ENCODE measurements at regions not wholly inside any gene's neighbourhood (a gene's known extent, or its start where the extent isn't known, plus 50 kb on each side); places are given as distances from the start of the nearest gene placed in this dataset.
"Not testable (repeated sequence)": the region's sequence is repeated elsewhere in the genome, so short reads cannot be mapped to it uniquely, and the experiment has no call there.

DNA sequence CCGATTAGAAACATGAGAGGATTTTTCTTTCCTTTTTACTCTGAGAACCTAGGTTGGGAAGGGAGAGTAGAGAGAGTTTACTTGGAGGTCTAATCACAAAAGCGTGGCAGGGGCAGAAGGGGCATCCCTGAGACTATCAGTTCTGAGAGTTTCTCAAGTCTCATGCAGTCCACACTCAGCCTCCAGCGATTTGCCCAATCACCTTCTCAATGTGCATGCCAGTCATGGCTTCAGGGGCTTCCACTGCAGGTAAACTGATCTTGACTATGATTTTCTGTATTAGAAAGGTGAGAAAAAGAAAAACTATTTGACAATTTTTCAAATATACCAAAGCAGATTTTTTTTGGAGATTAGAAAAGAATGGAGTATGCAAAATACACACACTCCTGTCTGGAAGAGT lies 617.1 kb upstream of the ZFP42 start:
- no peak for TF ChIP-seq POLR2A (IDR thresholded peaks at IDR 0.05; ENCODE audit: low read depth, low read length)
- no peak for DNase-seq (ENCODE audit: insufficient read length, low spot score)
- FAIRE-seq = no peak

DNA sequence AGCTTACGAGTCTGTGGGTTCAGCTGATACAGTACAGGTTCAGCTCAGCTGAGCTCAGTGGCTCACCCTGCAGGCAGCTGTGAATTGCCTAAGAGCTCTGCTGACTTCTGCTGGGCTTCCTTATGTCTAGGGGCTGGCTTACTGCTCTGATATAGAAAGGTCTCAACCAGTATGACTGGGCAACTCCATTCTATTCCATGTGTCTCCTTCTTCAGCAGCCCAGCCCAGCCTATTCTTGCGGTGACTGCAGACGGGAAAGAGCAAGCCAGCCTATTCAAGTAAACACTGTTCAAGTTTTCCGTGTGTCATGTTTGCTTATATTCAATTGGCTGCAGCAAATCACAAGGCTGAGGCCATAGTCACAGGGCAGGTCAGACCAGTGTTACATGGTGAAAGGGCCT lies 615.4 kb upstream of the ZFP42 start:
- FAIRE-seq (no peak), DNase-seq (ENCODE audit: insufficient read length, low spot score) (no peak)
- no peak for TF ChIP-seq POLR2A (IDR thresholded peaks at IDR 0.05; ENCODE audit: low read depth, low read length)

DNA sequence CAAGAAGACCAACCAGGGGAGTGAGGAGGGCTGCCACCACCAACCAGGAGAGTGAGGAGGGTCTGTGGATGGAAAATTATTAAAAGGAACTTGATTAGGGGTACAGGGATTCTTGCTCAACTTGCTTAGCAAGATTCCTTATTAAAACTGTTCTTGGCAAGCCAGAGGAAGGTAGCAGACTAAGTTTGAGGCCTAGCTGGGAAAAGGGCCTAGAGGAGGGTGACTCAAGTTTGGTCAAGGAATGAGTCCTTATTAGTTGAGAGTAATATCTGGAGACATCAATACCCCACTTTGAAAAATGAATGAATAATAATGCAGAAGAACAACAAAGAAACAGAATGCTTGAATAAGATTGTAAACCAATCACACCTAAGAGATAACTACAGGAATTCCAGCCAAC lies 612.4 kb upstream of the ZFP42 start:
- FAIRE-seq = no peak
- TF ChIP-seq POLR2A (IDR thresholded peaks at IDR 0.05; ENCODE audit: low read depth, low read length) = no peak

DNA sequence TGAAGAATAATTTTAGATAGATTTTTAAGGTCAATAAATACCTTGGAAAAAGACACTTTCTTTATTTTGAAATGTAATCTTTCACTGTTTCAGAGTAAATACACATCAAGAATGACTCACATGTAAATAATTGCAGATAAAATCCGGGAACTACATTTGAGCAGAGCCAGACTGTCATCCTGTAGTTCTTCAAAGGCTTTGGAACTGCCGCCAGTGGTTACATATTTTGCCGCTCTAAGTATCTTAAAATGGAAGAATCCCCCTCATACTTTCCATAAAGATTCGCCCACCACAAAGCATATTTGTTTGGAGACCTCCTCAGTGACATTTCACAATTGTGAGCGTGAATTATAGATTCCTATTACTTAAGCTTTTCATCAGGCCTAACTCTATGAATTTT lies 607.8 kb upstream of the ZFP42 start:
- DNase-seq (ENCODE audit: insufficient read length, low spot score) (no peak), FAIRE-seq (no peak)
- no peak for TF ChIP-seq POLR2A (IDR thresholded peaks at IDR 0.05; ENCODE audit: low read depth, low read length)

More for the DNA sequence above, 612.4 kb upstream of the ZFP42 start:
- DNase-seq (ENCODE audit: insufficient read length, low spot score) = no peak

DNA sequence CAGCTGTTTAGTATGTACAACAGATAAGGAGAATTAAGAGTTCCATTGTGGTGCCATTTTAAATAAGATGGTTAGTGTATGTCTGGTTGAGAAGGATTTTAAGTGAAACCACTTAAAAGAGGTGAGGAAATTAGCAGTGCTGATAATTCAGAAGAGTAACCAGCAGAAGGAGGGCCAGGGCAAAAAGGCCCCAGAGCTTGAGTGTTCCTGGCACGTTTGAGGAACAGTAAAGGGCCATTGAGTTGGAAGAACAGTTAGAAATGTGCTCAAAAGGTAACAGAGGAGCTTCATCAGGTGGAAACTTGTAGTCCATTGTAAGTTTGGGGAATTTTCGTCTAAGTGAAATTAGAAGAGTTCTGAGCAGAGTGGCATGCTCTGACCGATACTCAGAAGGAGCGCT lies 606.2 kb upstream of the ZFP42 start:
- no peak for FAIRE-seq

DNA sequence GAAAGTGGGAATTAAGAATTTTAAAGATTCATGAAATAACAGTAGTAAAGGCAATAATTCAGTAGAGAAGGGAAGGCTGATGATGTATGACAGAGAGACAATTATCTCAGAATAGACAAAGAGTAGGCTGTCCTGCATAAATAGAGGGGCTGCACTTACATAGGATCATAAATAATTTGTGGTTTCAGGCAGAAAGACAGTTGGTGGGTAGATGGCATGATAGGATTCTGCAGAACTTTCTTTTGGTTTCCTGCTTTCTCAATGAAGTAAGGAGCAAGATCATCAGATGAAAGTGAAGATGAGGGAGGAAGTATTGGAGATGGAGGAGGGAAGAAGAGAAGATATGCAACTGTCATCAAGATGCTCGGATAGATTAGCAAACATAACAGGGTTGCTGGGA lies 604.9 kb upstream of the ZFP42 start:
- TF ChIP-seq POLR2A (IDR thresholded peaks at IDR 0.05; ENCODE audit: low read depth, low read length) = no peak
- no peak for DNase-seq (ENCODE audit: insufficient read length, low spot score)

More for the DNA sequence above, 606.2 kb upstream of the ZFP42 start:
- no peak for TF ChIP-seq POLR2A (IDR thresholded peaks at IDR 0.05; ENCODE audit: low read depth, low read length)
- no peak for DNase-seq (ENCODE audit: insufficient read length, low spot score)

DNA sequence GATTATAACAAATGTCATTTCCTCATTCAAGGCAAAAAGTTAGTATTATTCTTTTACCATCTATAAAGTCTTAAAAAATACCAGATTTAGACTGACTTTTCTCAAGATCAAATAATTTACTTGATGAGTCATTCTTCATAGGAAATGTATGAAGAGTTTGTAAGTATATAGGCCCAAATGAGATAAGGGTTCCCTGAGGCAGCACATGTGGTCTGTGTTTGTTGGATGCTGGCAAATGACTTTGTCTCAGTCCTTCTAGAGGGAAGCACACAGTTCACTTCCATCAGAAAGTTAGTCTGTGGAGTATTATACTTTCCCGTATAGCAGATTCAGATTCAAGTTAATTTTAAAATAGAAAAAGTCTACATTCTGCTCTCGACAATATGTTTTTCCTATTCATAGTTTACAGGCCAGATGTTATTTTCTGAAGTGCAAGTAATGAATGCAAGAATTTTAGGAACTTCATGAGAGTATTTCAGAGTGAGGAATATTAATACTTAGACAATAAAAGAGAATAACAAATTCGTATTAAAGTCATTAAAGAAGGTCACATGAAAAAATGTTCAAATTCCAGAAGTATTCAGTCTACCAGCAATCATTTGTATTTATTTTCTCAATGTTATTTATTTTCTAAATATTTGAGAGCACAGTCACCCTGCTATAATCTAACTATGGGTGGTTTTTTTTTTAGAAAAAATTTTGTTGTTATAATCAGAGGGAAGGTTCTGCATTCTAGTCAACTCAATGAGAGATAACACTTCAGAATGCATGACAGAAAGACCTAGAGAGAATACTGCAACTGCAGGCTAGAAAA lies 601.8 kb upstream of the ZFP42 start:
- no peak for DNase-seq (ENCODE audit: insufficient read length, low spot score)
- no peak for TF ChIP-seq POLR2A (IDR thresholded peaks at IDR 0.05; ENCODE audit: low read depth, low read length)
- no peak for FAIRE-seq

More for the DNA sequence above, 604.9 kb upstream of the ZFP42 start:
- FAIRE-seq = no peak

DNA sequence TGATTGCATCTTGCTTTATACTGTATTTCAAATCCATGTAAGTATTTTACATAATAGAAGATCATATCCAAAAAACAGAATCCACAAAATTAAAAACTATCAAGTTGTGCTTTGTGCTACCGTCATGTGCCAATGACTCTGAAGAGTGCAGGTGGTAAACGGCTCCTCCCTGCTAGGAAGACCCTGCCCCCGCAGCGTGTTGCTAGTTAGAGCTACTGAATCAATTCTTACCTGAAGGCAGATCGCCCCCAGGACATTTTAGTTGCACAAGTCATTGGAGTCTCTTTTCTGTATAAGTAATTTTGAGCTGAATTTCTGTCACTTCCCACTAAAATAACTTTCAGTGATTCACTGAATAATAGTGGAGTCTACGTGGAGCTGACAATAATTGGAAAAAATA lies 599.5 kb upstream of the ZFP42 start:
- DNase-seq (ENCODE audit: insufficient read length, low spot score) (no peak), FAIRE-seq (no peak)
- TF ChIP-seq POLR2A (IDR thresholded peaks at IDR 0.05; ENCODE audit: low read depth, low read length) = no peak

DNA sequence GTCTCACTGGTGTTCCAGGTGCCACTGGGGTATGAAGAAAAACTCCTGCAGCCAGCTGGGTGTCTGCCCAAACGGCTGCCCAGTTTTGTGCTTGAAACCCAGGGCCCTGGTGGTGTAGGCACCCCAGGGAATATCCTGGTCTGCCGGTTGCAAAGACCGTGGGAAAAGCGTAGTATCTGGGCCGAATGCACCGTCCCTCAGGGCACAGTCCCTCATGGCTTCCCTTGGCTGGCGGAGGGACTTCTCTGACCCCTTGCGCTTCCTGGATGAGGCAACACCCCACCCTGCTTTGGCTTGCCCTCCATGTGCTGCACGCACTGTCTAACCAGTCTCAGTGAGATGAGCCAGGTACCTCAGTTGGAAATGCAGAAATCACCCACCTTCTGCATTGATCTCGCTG lies 587.1 kb upstream of the ZFP42 start:
- not testable (repeated sequence) for FAIRE-seq; DNase-seq (ENCODE audit: insufficient read length, low spot score)

DNA sequence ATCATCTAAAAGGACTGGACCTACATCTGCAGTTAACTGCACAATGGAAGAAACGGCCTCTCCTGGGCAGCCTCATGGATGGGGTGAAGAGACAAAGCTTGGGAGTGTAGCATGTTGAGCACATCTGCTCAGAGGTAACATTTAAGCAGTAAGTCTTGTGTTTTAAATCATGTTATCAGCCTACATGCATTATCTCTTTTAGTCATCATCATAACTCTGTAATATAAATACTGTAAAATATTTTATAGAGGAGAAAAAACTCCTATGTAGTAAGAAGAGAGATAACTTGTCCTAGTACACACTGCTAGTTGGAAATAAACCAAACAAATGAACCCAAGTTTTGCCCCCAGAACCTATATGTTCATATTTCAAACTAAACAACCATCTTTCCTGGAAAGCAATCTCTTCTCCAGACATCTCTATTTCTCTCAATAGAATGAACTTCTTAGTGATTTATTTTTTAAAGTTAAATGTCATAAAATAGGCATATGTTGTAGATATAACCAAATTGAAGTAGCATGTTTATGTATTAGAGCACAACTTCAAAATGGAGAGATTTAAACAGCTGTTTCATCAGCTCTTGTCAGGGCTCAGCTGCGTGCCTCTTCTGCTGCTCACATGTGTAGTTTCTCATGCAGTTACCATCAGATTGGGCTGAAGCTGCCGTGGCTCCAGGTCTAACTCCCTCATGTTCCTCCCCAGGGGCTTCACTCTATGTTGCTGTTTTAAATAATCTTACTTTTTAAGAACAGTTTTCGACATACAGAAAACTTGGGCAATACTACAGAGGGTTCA lies 581.8 kb upstream of the ZFP42 start:
- no peak for TF ChIP-seq POLR2A (IDR thresholded peaks at IDR 0.05; ENCODE audit: low read depth, low read length)
- DNase-seq (ENCODE audit: insufficient read length, low spot score) (no peak), FAIRE-seq (no peak)

DNA sequence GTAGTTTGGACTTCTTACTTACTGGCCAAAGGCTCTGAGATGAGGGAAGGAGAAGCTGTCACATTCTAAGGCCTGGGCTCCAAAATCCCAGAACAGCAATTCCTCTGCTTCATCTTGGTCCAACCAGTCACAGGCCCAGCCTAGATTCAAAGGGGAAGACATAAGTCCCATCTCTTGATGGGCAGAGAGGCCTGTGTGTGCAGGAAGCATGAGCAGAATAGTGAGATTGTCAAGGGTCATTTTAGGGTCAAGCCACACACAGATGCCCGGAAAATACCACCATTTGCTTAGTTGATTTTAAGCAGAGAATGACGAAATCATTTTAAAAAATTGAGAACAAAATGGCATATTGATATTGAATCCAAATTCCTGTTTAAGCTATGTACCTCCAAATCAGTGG lies 580.9 kb upstream of the ZFP42 start:
- no peak for FAIRE-seq
- no peak for DNase-seq (ENCODE audit: insufficient read length, low spot score)
- no peak for TF ChIP-seq POLR2A (IDR thresholded peaks at IDR 0.05; ENCODE audit: low read depth, low read length)

DNA sequence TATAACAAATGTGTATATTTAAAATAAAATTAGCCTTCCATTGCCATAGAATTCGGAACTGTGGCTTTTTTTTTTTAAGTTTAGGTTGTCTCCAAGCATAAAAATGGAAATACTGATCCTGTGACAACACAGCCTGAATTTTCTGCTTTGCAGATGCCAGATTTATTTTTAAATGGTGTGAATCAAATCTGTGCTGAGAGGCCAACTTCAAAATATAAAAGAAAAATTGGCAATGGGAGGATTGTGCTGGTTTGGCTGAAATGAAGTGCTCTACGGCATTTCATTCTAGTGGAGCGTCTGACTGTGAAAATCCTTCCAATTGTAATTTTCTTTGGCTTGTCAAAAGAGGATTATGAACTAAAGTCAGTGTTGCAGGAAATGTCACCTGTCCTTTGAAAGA lies 580.3 kb upstream of the ZFP42 start:
- no peak for DNase-seq (ENCODE audit: insufficient read length, low spot score)
- no peak for TF ChIP-seq POLR2A (IDR thresholded peaks at IDR 0.05; ENCODE audit: low read depth, low read length)
- no peak for FAIRE-seq

DNA sequence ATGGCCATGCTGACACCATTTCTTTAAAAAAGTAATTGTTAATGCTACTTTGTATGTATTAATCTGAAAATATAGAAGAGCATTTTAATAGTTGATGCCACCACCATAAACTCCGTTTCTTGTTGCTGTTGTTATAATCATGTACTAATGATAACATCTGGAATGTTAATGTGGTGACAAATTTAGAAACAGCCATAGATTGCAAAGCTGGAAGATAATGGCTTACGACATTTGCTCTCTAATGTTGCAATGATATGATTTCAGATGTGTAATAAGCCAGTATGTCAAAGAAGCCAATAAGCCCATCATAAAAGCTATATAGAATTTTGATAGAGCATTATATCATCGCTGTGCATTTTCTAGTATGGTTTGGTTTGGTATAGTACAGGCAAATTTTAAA lies 579.4 kb upstream of the ZFP42 start:
- DNase-seq (ENCODE audit: insufficient read length, low spot score) (no peak), FAIRE-seq (no peak)
- TF ChIP-seq POLR2A (IDR thresholded peaks at IDR 0.05; ENCODE audit: low read depth, low read length) = no peak

DNA sequence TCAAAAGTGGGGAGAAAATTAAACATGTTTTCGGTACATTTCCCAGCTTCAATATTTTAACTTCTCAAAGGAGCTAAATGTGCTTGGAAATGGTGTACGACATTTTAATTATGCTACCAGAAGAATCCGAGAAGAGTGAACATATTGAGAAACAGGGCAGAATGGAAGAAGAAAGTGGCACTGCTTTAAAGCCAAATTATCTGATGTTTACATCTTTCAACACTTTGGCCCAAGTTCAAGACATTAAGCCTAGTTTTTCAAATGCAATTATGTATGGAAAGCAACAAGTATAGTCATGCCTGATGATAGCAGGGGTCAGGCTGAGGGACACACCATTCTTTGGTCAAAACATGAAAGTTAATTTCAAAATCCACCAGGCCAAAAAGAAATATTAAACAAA lies 577.9 kb upstream of the ZFP42 start:
- TF ChIP-seq POLR2A (IDR thresholded peaks at IDR 0.05; ENCODE audit: low read depth, low read length) = no peak
- FAIRE-seq (no peak), DNase-seq (ENCODE audit: insufficient read length, low spot score) (no peak)

DNA sequence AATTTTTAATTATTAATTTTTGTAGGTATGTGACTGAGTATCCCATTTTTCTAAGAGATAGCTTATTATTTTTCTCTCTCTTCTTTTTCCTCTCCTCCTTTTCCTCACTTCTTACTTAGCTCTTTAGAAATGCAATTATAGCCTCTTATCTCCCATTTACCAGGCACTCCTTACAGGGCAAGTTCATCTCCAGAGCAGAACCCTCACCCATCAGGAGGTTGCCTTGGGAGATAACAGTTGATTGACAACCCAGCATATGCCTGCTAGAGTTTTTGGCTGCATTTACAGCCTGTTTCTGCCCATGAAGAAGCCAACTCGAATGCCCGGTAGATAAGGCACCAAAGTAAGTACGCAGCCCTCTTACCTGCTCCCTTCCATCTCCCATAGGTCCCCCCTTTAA lies 572.9 kb upstream of the ZFP42 start:
- FAIRE-seq (no peak), DNase-seq (ENCODE audit: insufficient read length, low spot score) (no peak)
- TF ChIP-seq POLR2A (IDR thresholded peaks at IDR 0.05; ENCODE audit: low read depth, low read length) = no peak
